H1 (cell line): ENCODE measurements at regions not wholly inside any gene's neighbourhood (a gene's known extent, or its start where the extent isn't known, plus 50 kb on each side); places are given as distances from the start of the nearest gene placed in this dataset.

Experiments used
- ASH2L ChIP-seq: fragments of 200-600, 300-600 bp; sonication (generic); IDR thresholded peaks from one replicate; pipeline ENCODE4 v1.7.1; 2017; ENCODE audit warnings: low read length
- FOSL1 ChIP-seq: IDR thresholded peaks from 2 replicates; pipeline ENCODE4 v1.6.1; 2011; ENCODE audit warnings: mild to moderate bottlenecking, low read depth, low read length, moderate library complexity; ENCODE audit not compliant: insufficient read depth
- SP2 ChIP-seq: IDR thresholded peaks from 2 replicates; pipeline ENCODE4 v1.6.1; 2012; ENCODE audit warnings: mild to moderate bottlenecking, low read length, inconsistent platforms

GRCh38 chr2:184507254-184507653, 91.1 kb upstream of the ZNF804A start (continued):
- TF ChIP-seq FOSL1 (no peak), ASH2L (no peak), SP2 (no peak)
- TF ChIP-seq, all 59 proteins: peak for 0
